Right lobe of liver (tissue), 4 donors: ENCODE measurements at regions not wholly inside any gene's neighbourhood (a gene's known extent, or its start where the extent isn't known, plus 50 kb on each side); places are given as distances from the start of the nearest gene placed in this dataset.

Experiments
- CTCF ChIP-seq, 4 donors: fragments of 200-600 bp in 3 of 4; fragments of 450-650 bp in 1 of 4; IDR thresholded peaks; one replicate each; pipeline versions ENCODE4 v1.5.1 to v1.8.0; 2016 to 2022; ENCODE audit warnings: antibody characterized with exemption in 4 of 4, mild to moderate bottlenecking in 2 of 4
- POLR2A ChIP-seq: fragments of 450-650 bp; IDR thresholded peaks from one replicate; pipeline ENCODE4 v1.6.1; 2017; ENCODE audit warnings: antibody characterized with exemption, mild to moderate bottlenecking
- donor health status: DM: no; HTN: no; CAD: no.
- donor health status: DM: no; HTN: no; CAD: no.
- donor health status: DM: no; HTN: yes; CAD: no.

- no peak for TF ChIP-seq CTCF (IDR thresholded peaks at IDR 0.05)
- no peak for TF ChIP-seq POLR2A
Measured at GRCh38 chr6:145272246-145272645, 463.1 kb downstream of the EPM2A start.
